Skin of body (tissue), 1 donor: ENCODE measurements at regions not wholly inside any gene's neighbourhood (a gene's known extent, or its start where the extent isn't known, plus 50 kb on each side); places are given as distances from the start of the nearest gene placed in this dataset.

Experiments used
- DNase-seq: peaks from one replicate; lab custom pipeline; 2025; lab: John Stamatoyannopoulos, UW

- DNase-seq = no peak
Measured at GRCh38 chr16:26281381-26282110, 589.8 kb downstream of the HS3ST4 start.

DNA sequence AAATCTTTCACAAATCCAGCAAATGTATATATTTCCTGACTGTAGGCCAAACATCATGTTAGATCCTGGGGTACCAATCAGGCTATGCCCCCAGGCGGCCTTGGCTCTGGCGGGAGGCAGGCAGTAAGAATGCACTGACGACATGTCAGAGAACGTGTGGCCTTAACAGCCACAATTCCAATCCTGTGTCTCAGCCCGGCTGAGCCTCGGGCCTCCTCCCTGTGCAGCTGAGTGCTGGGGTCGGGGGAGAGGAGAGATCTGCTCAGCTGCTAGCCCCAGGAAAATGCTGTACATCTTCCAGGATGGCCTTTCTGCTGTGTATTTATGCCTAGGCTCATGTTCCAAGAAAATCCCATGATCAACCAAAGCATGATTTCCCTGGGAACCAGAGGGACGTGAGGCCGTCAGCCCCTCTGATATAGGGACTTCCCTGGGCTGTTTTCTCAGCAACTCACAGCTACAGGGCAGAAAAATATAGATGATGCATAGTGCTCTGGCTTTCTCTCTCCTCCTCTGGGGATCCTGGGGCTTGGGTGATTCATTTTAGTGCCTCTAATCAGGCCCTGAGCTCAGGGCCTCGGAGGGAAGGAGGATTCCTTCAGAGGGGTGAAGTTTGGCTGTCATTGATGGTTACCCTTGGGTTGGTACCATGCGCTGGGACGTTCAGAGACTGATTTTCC, 604.0 kb downstream of the HS3ST4 start:
- no peak for DNase-seq

DNA sequence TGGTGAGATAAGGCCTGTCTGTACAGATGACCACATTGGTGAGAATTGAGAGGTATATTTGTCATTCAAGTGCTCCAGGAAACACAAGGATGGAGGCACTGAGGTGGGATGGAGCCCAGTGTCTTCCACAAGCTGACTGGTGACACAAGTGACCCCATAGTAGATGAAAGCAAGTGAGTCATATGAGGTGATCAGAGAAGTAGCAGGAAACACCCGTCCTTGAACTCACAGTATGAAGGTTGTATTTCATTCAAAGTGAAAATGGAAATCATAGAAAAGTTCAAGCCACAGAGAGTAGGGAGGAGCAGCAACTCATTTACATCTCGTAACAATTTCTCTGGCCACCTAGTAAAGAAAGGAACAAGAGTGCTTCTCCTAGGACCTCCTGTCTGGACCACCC, 609.8 kb downstream of the HS3ST4 start:
- DNase-seq = no peak

DNA sequence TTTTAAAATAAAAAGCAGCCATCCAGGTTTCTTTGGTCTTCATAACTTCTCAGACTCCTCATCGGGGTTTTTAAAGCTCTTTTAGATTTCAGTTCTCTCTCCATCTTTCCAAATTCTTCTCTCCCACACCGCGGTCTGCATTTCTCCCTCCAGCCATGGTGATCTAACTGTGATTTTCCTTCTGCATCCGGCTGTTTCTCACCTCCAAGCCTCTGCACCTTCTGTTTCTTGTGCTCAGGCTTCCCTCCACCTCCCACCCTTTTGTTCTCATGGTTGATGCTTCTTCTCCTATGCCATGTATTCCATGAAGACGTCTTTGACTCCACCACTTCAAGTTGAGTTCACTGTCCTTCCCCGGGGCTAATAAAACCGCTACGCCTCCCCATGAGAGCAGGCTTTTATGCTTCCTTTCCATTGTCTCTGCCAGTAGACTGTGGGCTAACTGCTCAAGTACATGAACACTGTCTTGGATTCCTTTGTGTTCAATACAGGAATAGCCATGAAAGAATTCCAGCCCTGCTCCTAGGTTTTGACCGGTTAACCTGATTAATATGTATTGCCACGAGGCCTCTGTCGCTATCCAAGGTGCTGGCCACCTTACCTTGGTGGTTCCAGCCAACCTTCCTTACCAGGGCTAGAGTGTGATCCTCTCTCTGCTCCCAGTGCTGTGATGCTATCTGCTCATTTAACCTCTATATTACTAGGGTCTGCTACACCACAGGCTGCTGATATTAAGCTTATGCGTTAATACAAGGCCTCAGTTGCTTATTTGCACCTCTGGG, 625.1 kb downstream of the HS3ST4 start:
- no peak for DNase-seq

- DNase-seq = no peak
Measured at GRCh38 chr16:26317885-26318284, 626.1 kb downstream of the HS3ST4 start.

DNA sequence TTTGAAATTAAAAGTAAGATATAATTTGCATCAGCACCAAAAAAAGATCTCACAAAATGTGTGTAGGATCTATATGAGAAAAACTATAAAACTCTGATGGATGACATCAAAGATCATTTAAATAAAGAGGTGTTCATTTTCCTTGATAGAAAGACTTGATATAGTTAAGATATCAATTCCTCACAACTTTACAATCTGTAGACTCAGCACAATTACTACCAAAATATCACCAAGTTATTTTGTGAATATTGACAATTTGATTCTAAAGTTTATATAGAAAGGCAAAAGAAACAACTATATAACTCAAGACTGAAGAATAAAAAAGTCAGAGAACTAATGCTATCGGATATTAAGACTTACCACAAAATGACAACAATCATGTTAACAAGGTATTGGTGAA, 638.9 kb downstream of the HS3ST4 start:
- no peak for DNase-seq

- no peak for DNase-seq
Measured at GRCh38 chr16:26334218-26335111, 642.7 kb downstream of the HS3ST4 start.

DNA sequence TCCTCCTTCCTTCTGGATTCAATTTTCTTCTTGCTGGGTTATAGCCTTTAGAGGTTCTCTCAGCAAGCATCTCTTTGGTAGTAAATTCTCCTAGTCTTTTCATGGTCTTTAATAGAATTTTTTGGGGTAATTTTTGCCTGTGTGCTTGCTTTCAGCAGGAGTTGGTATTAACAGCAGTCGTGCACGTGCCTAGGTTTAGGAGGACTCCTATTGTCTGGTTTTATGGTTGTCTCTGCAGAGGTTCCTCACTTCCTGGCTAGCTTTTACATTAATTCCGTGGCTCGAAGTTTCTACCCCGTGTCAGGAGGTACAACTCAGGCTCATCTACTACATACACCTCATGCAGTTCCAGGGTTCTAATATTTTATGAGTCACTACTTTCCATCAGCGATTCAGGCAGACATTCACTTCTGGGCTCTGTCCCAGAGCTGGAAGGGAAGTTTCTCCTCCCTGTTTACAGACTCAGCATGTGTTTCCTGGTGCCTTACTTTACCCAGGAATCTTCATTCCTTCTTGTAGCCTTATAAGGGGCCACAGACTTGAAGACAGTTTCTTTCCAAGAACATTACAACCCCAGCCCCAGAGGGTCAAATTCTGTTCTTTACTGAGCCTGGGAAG, 643.6 kb downstream of the HS3ST4 start:
- no peak for DNase-seq

- DNase-seq = no peak
Measured at GRCh38 chr16:26342621-26343020, 650.9 kb downstream of the HS3ST4 start.

DNA sequence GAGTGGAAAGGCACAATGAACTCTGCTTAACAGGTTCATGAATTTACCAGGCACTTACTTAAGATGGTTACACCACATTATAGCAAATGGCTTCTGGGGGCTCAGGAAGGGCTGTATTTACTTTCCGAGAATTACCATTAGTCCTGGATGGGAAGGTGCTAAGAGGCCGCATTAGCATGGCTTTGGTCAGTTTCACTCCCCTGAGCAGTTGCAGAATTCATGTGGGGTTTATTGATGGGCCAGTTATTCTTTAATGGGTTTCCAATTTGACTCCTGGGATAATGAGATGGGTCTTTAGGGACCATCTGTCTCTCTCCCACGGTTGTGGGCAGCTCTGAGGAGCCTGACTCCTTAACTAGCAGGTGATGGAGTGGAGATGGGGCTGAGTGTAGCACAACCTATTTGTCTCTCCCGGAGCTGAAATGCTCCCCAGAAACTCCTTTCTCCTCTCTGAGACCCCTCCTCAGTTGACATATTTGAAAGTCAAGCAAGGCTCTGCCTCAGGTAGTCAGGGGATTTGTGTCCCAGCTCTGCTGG, 652.5 kb downstream of the HS3ST4 start:
- no peak for DNase-seq

DNA sequence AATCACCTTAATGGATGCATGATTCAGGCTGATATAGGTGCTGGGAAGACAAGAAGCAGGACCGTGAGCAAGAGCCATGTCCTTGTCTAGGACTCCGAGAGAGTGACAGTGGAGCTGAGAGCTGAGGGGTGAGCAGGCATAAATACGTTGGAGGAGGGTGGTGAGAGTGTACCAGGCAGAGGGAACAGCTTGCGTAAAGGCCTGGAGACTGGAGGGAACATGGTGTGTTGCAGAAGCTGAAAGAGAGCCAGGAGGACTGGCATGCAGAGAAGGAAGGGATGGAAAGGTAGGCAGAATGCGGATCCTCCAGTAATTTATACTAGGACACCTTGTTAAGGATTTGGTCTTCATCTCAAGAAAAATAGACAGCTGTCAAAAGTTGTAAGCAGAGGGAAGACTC, 653.2 kb downstream of the HS3ST4 start:
- no peak for DNase-seq

- DNase-seq = no peak
Measured at GRCh38 chr16:26345966-26346365, 654.2 kb downstream of the HS3ST4 start.

GRCh38 chr16:26348095-26348494, 656.3 kb downstream of the HS3ST4 start:
- no peak for DNase-seq

- no peak for DNase-seq
Measured at GRCh38 chr16:26360867-26361266, 669.1 kb downstream of the HS3ST4 start.

DNA sequence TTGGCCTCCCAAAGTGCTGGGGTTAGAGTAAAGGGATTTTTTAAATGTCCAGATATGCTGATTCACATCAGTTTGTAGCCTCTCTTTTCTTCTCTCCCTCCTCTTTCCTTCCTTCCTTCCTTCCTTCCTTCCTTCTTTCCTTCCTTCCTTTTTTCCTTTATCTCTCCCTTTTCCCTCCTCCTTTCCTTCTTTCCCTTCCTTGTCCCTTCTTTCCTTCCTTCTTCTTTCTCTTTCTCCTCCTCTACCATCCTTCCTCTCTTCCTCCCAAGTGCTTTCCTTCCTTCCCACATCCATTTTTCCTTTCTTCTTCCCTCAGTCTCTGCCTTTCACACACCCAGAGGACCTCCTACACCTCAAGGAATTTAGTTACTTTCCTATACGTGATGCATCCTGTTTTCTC, 671.8 kb downstream of the HS3ST4 start:
- no peak for DNase-seq

- DNase-seq = no peak
Measured at GRCh38 chr16:26365161-26365940, 673.6 kb downstream of the HS3ST4 start.

DNA sequence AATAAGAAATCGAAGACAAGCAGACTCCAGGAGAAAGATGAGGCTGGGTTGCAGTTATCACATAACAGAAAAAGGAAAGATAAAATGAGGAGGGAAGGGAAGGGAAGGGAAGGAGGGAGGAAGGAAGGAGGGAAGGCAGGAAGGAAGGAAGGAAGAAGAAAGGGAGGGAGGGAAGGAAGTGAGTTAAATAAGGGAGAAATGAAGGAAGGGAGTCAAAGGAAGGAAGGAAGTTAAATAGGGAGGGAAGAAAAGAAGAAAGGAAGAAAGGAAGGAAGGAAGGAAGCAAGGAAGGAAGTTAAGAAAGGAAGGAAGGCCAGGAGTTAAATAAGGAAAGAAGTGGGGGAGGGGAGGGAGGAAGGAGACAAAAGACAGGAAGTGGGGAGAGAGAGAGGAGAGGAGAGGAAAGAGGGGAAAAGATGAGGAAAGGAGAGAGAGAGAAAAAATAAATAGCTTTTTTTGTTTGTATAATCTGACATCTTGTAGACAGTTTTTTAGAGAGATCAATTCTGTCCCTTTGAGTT, 679.6 kb downstream of the HS3ST4 start:
- DNase-seq = no peak

DNA sequence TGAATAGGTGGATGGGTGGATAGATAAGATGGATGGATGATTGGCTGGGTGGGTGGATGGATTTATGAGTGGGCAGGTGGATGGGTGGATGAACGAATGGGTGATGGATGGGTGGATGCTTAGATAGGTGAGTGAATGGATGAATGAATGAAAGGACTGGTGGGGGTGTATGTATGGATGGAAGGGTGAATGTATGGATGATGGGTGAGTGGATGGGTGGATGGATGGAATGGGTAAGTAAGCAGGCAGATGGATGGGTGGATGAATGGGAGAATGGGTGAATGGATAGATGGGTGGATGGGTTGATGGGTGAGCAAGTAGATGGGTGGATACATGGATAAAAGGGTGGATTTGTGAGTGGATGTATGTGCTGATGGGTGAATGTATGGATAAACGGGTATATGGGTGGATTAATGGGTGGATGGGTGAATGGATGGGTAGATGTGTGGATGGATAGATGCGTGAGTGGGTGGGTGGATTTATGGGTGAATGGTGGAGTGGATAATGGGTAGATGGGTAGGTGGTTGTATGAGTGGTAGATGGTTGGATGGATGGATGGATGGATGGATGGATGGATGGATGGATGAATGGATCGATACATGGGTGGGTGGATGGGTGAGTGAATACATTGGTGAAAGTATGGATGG, 682.6 kb downstream of the HS3ST4 start:
- no peak for DNase-seq

DNA sequence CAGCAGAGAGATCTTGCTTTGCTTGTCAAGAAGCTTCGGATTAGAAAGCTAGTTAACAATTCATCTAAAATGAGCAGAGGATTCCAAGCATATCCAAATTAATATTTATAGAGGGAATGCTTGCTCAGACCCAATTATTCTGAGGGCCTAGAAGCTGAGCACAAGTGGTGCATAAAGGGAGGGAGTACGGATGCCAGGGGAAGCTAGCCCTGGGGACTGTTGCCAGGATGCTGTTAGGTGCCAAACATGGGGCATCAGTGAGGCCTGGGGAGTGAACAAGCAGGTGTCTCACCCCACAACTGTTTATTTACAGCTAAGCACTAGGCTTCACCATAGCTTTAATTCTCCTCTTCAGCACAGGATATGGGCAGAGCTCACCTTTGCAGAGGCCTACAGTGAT, 684.1 kb upstream of the C16orf82 start:
- no peak for DNase-seq
